Medulla oblongata (tissue), 1 donor: ENCODE measurements at regions not wholly inside any gene's neighbourhood (a gene's known extent, or its start where the extent isn't known, plus 50 kb on each side); places are given as distances from the start of the nearest gene placed in this dataset.

Source experiments
- DNase-seq: peaks from one replicate; pipeline ENCODE4 v3.0.0-alpha.2; 2015; ENCODE audit errors: extremely low spot score

DNA sequence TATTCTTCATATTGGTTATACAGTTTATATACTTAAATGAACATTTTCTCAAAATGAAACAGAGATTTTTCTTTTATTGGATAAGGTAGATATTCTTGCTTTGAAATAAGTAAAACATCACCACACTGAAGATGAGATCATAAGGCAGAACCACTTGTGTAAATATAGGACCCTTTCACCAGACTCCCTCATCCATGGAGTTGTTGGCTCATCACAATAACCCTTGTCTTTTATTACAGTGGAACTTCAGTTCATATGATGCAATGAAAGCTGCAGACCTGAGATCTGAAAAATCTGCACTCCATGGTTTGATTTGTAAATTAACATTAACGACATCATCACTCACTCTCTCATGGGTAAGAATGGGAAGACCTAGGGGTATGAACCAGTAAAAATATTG, 51.9 kb upstream of the DBX2 start:
- DNase-seq: no peak

DNA sequence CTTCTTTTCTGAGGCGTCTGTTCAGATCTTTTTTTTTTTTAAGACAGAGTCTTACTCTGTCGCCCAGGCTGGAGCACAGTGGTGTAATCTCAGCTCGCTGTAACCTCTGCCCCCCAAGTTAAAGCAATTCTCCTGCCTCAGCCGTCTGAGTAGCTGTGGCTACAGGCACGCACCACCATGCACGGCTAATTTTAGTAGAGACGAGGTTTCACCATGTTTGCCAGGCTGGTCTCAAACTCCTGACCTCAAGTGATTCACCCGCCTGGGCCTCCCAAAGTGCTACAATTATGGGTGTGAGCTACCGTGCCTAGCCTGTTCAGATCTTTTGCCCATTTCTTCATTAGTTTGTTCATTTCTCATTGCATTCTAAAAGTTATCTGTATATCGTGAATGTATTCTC, 55.1 kb upstream of the DBX2 start:
- DNase-seq: no peak

DNA sequence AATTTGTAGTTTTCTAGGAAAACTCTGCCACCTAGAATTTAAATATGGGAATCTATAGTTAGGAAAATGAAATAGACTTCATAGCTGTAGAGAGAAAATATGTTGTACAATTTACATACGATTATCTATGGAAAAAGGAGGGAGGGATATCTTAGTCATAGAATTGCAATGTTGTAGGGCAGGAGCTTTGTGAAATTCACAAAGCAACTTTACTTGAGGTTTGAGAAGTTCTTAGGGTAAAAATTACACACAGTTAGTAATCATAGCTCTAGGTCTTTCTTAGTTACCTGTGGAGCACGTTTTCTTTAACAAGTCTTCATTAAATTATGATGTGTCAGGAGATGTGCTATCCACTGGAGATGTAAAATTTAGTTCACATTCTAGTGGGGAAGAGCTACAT, 61.4 kb upstream of the DBX2 start:
- DNase-seq: no peak

DNA sequence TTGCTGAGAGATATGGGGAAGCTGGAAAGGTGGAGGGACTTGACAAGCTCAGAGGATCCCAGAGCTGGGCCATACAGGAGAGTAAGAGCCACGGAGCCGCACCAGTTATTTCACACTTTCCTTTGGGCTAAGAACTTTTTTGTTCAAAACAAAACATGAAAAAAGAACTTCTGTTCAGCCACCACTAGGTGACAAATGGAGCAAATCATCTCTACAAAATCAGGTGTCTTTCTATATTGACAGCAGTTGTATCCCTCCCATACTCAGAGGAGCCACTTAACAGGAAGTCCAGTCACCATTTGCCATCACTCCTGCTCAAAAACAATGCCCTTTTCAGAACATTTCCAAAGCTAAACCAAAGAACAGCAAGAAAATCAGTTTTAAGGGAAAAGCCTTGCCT, 70.3 kb upstream of the DBX2 start:
- no peak for DNase-seq

DNA sequence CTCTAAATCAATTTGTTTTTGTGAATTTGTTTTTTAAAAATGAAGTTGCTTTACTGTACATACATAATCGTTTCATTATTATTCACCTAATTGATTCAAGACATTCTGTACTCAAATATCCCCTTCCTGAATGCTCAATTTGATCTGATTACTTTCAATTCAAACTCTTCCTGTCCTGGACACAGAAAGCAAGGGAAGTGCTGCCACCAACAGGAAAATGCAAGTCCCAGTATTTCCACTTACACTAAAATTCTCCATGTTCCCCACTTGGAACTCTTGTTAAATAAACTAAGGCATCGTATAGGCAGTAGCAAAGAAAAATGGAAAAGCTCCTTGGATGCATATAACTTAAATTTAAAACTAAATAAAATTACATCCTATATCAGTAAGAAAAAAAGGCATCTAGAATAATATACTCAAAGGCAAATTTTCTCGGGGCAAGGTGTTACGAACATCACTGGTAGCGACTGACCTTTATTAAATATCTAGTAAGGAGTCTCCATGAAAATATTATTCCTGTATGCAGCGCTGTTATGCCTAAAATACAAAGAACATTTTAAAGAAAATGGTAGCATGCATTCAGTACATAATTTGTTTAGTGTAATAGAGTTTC, 72.0 kb upstream of the DBX2 start:
- peak; percentile 70 for DNase-seq

DNA sequence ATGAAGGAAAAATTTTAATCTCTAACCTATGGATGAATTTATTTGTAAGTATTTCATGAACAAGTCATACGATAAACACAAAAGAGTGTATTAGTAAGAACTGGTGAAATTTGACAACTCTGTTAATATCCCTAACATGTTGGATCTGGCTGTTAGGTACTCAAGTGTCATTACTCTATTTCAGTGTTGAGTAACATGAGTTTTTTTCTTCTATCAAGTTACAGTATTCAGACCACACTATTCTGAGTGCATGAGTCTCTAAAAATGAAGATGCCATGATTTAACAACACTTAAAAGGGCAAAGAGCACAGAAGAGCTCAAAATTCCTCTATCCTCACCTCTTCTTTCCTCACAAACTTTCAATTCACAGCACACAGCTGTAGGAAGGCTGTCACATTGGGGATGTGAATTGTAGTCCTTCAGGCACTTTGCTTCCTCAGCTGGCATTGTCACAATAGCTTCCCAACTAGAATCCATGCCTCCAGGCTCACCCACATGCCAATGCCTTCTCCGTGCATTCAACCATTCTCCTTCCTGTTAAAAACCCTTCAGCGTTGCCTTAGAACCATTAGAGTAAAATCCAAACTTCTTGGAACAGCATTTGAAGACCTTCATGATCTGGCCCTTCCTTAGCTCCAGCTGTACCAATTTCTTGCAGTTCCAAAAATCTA, 73.7 kb upstream of the DBX2 start:
- no peak for DNase-seq

DNA sequence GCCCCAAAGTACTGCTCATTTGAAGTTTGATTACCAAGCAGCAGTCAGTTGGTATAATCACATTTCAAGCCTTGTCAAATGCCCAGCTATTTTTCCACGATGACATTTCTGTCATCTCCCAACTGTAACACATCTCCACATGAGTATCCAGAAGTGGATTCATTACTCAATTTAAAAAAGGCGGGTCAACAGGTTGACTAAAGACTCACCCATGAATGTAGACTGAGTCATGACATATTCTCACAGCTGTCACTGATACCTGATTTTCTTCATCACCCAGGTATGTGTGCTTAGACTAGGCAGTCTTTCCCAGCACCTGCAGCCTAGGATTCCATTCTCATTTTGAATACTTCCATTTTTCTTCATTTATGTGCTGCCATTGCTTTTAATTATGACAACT, 75.1 kb upstream of the DBX2 start:
- DNase-seq: no peak

DNA sequence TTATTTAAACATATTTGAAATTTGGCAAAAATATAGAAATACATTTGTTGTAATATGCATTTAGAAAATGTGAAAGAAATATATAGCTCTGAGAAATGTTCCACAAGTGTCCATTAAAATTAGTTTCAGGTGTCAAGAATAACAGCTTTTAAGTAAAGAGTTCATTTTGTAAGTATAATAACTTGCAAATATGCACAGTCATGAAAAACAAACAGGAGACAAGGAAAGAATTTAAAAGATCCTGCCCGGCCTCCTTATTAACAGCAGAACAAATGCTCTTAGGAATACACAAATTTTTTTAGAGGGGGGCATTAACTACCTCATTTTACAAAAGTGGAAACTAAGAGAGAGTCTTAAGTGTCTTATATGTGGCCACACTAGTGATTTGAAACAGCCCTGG, 77.7 kb upstream of the DBX2 start:
- no peak for DNase-seq

DNA sequence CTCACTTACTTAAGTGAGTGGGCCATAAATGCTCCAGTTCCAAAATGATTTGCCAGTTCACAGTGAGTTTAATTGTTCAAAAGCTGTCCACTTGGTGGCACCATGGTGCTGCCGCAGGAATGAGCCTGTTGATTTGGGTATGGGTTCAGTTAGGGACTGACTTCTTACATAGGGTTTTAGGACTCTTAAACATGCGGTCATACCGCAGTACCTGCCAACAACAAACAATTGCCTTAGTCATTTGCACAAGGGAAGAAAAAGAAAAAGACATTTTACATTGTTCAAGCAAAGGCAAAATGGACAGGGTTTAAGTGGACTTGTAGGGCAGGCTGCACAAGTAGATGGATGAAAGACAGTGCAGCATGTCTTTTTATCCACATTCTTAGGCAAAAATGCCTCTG, 80.0 kb upstream of the DBX2 start:
- DNase-seq: peak; percentile 85

DNA sequence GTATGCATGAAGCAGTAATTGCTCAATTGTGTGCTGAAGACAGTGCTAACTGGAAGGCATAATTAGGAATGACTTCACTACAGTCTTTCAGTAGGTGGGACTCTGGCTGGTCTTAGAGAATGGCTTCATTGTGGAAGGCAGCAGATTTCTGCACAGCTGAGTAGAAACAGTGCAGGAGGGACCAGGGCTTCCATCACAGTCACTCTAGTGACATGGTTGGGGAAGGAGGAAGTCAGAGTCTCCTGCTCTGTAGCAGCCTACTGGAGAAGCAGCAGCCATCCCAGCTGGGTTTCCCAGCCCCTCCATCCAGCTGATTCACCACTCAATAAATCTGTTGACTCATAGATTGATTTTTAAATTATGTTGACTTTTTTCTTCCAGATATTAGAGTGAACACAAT, 80.6 kb upstream of the DBX2 start:
- DNase-seq: peak; percentile 21

DNA sequence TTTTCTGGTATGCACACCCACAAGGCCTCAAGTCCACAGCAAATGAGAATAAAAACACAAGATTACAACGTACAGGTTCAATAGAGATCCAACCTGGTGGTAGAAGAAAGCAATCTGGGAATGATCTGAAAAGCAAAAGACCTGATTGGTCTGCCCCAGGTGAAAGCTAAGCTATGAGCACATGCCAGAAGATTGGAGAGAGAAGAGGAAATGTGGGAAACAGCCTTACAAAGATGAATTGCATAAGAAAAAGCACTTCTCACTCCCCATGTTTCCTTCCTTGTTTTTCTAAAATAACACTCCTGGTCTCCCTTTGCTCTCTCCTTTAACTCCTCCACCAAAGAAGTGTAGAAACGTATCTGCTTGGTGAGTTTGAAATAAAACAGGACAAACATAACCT, 77.3 kb upstream of the ANO6 start:
- DNase-seq: no peak

DNA sequence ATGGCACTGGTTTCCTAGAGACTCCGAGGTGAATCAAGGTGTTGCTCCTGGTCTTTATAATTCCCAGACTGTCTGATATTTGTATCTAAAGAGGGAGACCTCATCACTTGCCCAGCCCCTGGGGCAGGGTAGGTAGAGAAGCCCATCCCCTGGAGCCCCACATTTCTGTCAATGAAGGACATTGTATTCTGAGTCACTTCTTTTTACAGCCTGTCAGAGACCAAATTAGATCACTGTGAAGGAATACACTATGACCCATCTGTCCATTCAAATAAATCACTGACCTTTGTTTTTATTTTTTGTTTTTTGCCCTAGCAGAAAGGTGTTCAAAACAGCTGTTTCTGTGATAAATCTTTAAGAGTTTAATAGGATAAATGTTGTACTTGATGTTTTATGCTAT, 67.9 kb upstream of the ANO6 start:
- no peak for DNase-seq

DNA sequence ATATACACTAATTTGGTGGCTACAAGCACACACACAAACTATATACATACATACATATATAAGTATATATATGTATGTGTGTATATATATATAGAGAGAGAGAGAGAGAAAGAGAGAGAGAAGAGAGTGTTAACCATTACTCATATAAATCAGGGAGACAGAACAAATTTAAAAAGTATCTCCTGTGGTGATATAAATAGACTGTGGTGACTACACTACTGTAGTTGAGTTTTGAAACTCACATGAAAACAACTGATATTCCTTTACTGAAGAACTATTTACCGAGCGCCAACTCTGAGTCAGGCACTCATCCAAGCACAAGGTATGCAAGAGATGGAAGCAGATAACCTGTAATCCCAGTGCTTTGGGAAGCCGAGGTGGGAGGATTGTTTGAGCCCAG, 67.3 kb upstream of the ANO6 start:
- no peak for DNase-seq

DNA sequence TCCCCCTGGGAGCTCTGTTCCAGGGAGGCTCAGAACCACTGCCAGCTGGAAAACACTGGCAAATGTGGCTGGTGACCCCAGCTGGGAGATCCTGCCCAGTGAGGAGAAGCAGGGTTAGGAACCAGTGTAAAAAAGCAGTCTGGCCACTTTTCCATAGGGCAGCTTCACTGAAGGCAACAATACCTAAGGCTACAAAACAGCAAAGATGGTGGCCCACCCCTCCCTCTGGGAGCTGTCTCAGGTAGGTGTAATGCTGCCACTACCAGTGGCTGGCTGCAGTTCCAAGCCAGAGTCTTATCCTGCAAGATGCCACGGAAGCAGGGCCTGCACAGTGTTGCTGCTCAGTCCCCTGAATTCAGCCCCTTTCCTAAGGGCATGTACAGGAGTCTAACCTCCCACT, 50.6 kb upstream of the ANO6 start:
- DNase-seq: no peak

DNA sequence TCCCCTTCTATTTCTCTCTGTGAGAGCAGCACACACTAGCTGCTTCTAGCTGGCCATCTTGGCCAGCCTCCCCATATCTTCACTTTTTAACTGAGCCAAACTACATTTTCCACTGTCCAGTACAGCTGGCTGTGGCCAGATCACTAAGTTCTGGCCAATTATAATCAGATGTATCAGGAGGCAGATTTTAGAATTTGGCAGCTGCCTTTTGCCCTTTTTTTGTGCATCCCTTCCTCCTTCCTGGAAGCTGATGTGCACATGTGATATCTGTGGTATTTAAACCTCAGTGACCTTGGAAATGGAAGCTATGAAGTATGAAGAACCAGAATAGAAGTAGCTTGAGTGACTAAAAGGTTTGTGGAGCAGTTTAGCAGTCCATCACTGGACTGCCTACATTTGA, 49.8 kb upstream of the ANO6 start:
- DNase-seq: no peak
